NOMO-1 treated with dmso at 0.1 percent for 144 hours (cell line): ENCODE measurements at regions not wholly inside any gene's neighbourhood (a gene's known extent, or its start where the extent isn't known, plus 50 kb on each side); places are given as distances from the start of the nearest gene placed in this dataset.
A peak's percentile ranks its signal among the peaks of the same experiment; 100 is the strongest.

Source experiments
- DNase-seq: peaks from one replicate; lab custom pipeline; 2025; ENCODE audit not compliant: unreplicated experiment; lab: John Stamatoyannopoulos, UW

GRCh38 chr3:83513051-83513450 lies 1445.7 kb upstream of the CADM2 start:
- no peak for DNase-seq

GRCh38 chr3:83513677-83514076 lies 1445.1 kb upstream of the CADM2 start:
- no peak for DNase-seq

- DNase-seq = no peak
Observed at GRCh38 chr3:83514130-83514914, 1444.5 kb upstream of the CADM2 start.

GRCh38 chr3:83515123-83515522 lies 1443.7 kb upstream of the CADM2 start:
- DNase-seq = no peak

- DNase-seq = peak; percentile 21
Observed at GRCh38 chr3:83523470-83524073, 1435.2 kb upstream of the CADM2 start.

GRCh38 chr3:83524901-83525300 lies 1433.9 kb upstream of the CADM2 start:
- no peak for DNase-seq

GRCh38 chr3:83559082-83559481 lies 1399.7 kb upstream of the CADM2 start:
- DNase-seq = peak; percentile 35

GRCh38 chr3:83567935-83568334 lies 1390.9 kb upstream of the CADM2 start:
- no peak for DNase-seq

- DNase-seq = no peak
Observed at GRCh38 chr3:83581546-83581945, 1377.2 kb upstream of the CADM2 start.

- no peak for DNase-seq
Observed at GRCh38 chr3:83601704-83602103, 1357.1 kb upstream of the CADM2 start.

GRCh38 chr3:83622526-83622925 lies 1336.3 kb upstream of the CADM2 start:
- DNase-seq = no peak

GRCh38 chr3:83625261-83625660 lies 1333.5 kb upstream of the CADM2 start:
- no peak for DNase-seq

GRCh38 chr3:83628471-83628870 lies 1330.3 kb upstream of the CADM2 start:
- DNase-seq = no peak

GRCh38 chr3:83632526-83632925 lies 1326.3 kb upstream of the CADM2 start:
- DNase-seq = no peak

GRCh38 chr3:83633758-83634157 lies 1325.0 kb upstream of the CADM2 start:
- no peak for DNase-seq

GRCh38 chr3:83649692-83650091 lies 1309.1 kb upstream of the CADM2 start:
- DNase-seq = no peak

- no peak for DNase-seq
Observed at GRCh38 chr3:83655083-83655482, 1303.7 kb upstream of the CADM2 start.

- no peak for DNase-seq
Observed at GRCh38 chr3:83662381-83662960, 1296.3 kb upstream of the CADM2 start.

- no peak for DNase-seq
Observed at GRCh38 chr3:83670416-83670815, 1288.4 kb upstream of the CADM2 start.

- no peak for DNase-seq
Observed at GRCh38 chr3:83683937-83684598, 1274.7 kb upstream of the CADM2 start.

- DNase-seq = no peak
Observed at GRCh38 chr3:83706669-83707068, 1252.1 kb upstream of the CADM2 start.

GRCh38 chr3:83715307-83715706 lies 1243.5 kb upstream of the CADM2 start:
- no peak for DNase-seq
